ENCODE measurements at regions not wholly inside any gene's neighbourhood (a gene's known extent, or its start where the extent isn't known, plus 50 kb on each side); places are given as distances from the start of the nearest gene placed in this dataset.

- no peak for TF ChIP-seq CTCF (IDR thresholded peaks at IDR 0.05; ENCODE audit: borderline replicate concordance, extremely low read depth, low read length, poor library complexity, severe bottlenecking)
- TF ChIP-seq EZH2 (IDR thresholded peaks at IDR 0.05; ENCODE audit: borderline replicate concordance, low read depth, low read length, severe bottlenecking): no peak
Observed at GRCh38 chr6:22717915-22718314, 148.5 kb downstream of the HDGFL1 start.

Measured in DND-41 (cell line).